ENCODE measurements at regions not wholly inside any gene's neighbourhood (a gene's known extent, or its start where the extent isn't known, plus 50 kb on each side); places are given as distances from the start of the nearest gene placed in this dataset.

- no peak overlapping the region for H3K9ac ChIP-seq (ENCODE audit: low read length)
- H3K9me3 ChIP-seq (ENCODE audit: low read length) = no peaks in the 10 kb centered on the region
- H3K4me1 ChIP-seq (ENCODE audit: insufficient read depth, low read length) = no peaks in the 10 kb centered on the region
- no peaks in the 10 kb centered on the region for H3K36me3 ChIP-seq (ENCODE audit: insufficient read depth, low read length)
- no peaks in the 10 kb centered on the region for H3K27me3 ChIP-seq (ENCODE audit: control insufficient read depth in 1 of 2, insufficient read depth in 2 of 2, low read length in 2 of 2)
- H3K4me3 ChIP-seq (ENCODE audit: low read depth in 1 of 2, low read length in 2 of 2) = no peak overlapping the region
- H3K27ac ChIP-seq (ENCODE audit: low read depth, low read length) = no peak overlapping the region
Observed at GRCh38 chr2:151177756-151178155, 83.9 kb downstream of the RBM43 start.

DNA sequence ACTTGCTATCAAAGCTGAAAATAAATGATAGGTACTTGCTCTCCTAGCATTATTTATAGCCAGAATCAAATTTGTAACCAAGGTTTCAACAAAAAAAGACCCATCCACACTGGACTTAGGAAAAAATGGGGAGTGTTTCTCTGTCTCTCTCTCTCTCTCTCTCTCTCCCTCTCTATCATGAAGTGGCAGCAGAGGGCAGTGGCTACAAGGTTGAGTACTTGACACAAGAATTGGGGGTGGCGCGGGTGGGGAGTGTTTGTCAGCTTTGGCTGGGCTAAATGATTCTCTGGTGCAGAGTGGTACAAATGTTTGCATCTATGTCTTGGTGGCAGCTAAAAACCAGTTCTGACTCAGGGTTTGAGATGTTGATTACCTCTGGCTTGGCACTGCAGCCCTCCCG, 85.0 kb downstream of the RBM43 start:
- Histone ChIP-seq H3K4me1 (ENCODE audit: insufficient read depth, low read length) (no peaks in the 10 kb centered on the region), H3K4me3 (ENCODE audit: low read depth in 1 of 2, low read length in 2 of 2) (no peak overlapping the region), H3K27ac (ENCODE audit: low read depth, low read length) (no peak overlapping the region), H3K9me3 (ENCODE audit: low read length) (no peaks in the 10 kb centered on the region), H3K36me3 (ENCODE audit: insufficient read depth, low read length) (no peaks in the 10 kb centered on the region), H3K9ac (ENCODE audit: low read length) (no peak overlapping the region), H3K27me3 (ENCODE audit: control insufficient read depth in 1 of 2, insufficient read depth in 2 of 2, low read length in 2 of 2) (no peaks in the 10 kb centered on the region)

GRCh38 chr2:151175864-151176263, 85.8 kb downstream of the RBM43 start:
- Histone ChIP-seq H3K27ac (ENCODE audit: low read depth, low read length) (no peak overlapping the region), H3K9ac (ENCODE audit: low read length) (no peak overlapping the region), H3K4me1 (ENCODE audit: insufficient read depth, low read length) (no peaks in the 10 kb centered on the region), H3K9me3 (ENCODE audit: low read length) (no peaks in the 10 kb centered on the region), H3K4me3 (ENCODE audit: low read depth in 1 of 2, low read length in 2 of 2) (no peak overlapping the region), H3K36me3 (ENCODE audit: insufficient read depth, low read length) (no peaks in the 10 kb centered on the region), H3K27me3 (ENCODE audit: control insufficient read depth in 1 of 2, insufficient read depth in 2 of 2, low read length in 2 of 2) (no peaks in the 10 kb centered on the region)

DNA sequence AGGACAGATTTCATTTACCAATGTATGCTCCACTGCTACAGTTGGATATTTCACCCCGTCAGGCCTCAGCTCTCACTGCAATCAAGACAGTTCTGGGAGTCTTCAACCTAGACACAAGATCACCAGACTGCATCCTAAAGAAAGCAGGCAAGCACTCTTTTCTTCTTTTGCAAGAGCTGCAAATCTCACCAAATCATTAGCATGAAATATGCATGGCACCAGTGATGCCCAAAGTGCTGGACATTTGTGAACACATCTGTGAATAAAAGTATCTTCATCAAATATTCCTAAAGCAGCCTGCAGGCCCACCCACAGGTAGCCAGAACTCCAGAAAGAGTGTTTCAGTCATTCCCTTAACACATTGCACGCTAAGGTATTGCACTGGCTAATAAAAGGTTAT, 87.5 kb downstream of the RBM43 start:
- H3K27ac ChIP-seq (ENCODE audit: low read depth, low read length) = no peak overlapping the region
- no peak overlapping the region for H3K4me3 ChIP-seq (ENCODE audit: low read depth in 1 of 2, low read length in 2 of 2)
- no peak overlapping the region for H3K9ac ChIP-seq (ENCODE audit: low read length)
- H3K9me3 ChIP-seq (ENCODE audit: low read length) = no peaks in the 10 kb centered on the region
- no peaks in the 10 kb centered on the region for H3K27me3 ChIP-seq (ENCODE audit: control insufficient read depth in 1 of 2, insufficient read depth in 2 of 2, low read length in 2 of 2)
- H3K4me1 ChIP-seq (ENCODE audit: insufficient read depth, low read length) = no peaks in the 10 kb centered on the region
- no peaks in the 10 kb centered on the region for H3K36me3 ChIP-seq (ENCODE audit: insufficient read depth, low read length)

GRCh38 chr2:151171186-151171585, 90.5 kb downstream of the RBM43 start:
- no peak overlapping the region for H3K4me3 ChIP-seq (ENCODE audit: low read depth in 1 of 2, low read length in 2 of 2)
- H3K27me3 ChIP-seq (ENCODE audit: control insufficient read depth in 1 of 2, insufficient read depth in 2 of 2, low read length in 2 of 2) = no peaks in the 10 kb centered on the region
- no peaks in the 10 kb centered on the region for H3K4me1 ChIP-seq (ENCODE audit: insufficient read depth, low read length)
- no peak overlapping the region for H3K9ac ChIP-seq (ENCODE audit: low read length)
- H3K9me3 ChIP-seq (ENCODE audit: low read length) = no peaks in the 10 kb centered on the region
- H3K27ac ChIP-seq (ENCODE audit: low read depth, low read length) = no peak overlapping the region
- no peaks in the 10 kb centered on the region for H3K36me3 ChIP-seq (ENCODE audit: insufficient read depth, low read length)

- Histone ChIP-seq H3K9ac (ENCODE audit: low read length) (no peak overlapping the region), H3K36me3 (ENCODE audit: insufficient read depth, low read length) (no peaks in the 10 kb centered on the region), H3K27ac (ENCODE audit: low read depth, low read length) (no peak overlapping the region), H3K4me1 (ENCODE audit: insufficient read depth, low read length) (no peaks in the 10 kb centered on the region), H3K27me3 (ENCODE audit: control insufficient read depth in 1 of 2, insufficient read depth in 2 of 2, low read length in 2 of 2) (no peaks in the 10 kb centered on the region), H3K9me3 (ENCODE audit: low read length) (no peaks in the 10 kb centered on the region), H3K4me3 (ENCODE audit: low read depth in 1 of 2, low read length in 2 of 2) (no peak overlapping the region)
Observed at GRCh38 chr2:151166410-151166809, 95.3 kb downstream of the RBM43 start.

- Histone ChIP-seq H3K36me3 (ENCODE audit: insufficient read depth, low read length) (no peaks in the 10 kb centered on the region), H3K27ac (ENCODE audit: low read depth, low read length) (no peak overlapping the region), H3K9ac (ENCODE audit: low read length) (no peak overlapping the region), H3K4me1 (ENCODE audit: insufficient read depth, low read length) (no peaks in the 10 kb centered on the region), H3K27me3 (ENCODE audit: control insufficient read depth in 1 of 2, insufficient read depth in 2 of 2, low read length in 2 of 2) (no peaks in the 10 kb centered on the region), H3K4me3 (ENCODE audit: low read depth in 1 of 2, low read length in 2 of 2) (no peak overlapping the region), H3K9me3 (ENCODE audit: low read length) (no peaks in the 10 kb centered on the region)
Observed at GRCh38 chr2:151165105-151165684, 96.5 kb downstream of the RBM43 start.

DNA sequence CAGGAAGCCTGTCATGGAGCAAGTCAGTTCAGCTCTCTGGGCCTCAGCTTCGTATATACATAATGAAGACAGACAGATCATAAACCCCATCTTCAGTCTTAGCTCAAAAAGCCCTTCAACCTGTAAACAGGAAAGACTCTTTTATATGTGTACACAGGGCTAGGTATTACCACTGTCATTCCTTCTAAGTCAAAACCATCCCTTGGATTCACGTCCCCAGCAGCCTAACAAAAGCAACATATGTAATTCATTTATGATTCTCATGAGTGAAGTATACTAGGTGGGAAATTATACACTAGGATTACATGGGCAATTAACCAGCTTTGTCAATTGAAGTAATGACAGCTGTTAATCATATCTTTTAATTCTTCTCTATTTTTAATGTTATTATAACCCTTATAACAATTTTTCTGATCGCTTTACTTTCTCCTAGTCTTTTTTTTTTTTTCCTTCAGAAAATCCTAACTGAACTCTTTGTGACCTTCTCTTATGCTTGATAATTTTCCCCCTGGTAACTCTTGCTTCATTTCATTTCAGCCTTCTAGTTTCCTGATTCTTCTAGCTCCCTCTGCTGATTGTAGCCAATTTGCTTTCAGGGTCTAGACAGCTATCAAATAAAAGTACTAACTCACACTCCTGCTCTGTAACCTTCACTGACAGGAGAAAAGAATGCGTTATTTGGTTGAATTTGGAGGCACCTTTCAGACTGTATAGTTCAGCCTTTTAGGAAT, 99.7 kb downstream of the RBM43 start:
- Histone ChIP-seq H3K36me3 (ENCODE audit: insufficient read depth, low read length) (no peaks in the 10 kb centered on the region), H3K4me1 (ENCODE audit: insufficient read depth, low read length) (no peaks in the 10 kb centered on the region), H3K4me3 (ENCODE audit: low read depth in 1 of 2, low read length in 2 of 2) (no peak overlapping the region), H3K9me3 (ENCODE audit: low read length) (no peaks in the 10 kb centered on the region), H3K27ac (ENCODE audit: low read depth, low read length) (no peak overlapping the region), H3K27me3 (ENCODE audit: control insufficient read depth in 1 of 2, insufficient read depth in 2 of 2, low read length in 2 of 2) (no peaks in the 10 kb centered on the region), H3K9ac (ENCODE audit: low read length) (no peak overlapping the region)

DNA sequence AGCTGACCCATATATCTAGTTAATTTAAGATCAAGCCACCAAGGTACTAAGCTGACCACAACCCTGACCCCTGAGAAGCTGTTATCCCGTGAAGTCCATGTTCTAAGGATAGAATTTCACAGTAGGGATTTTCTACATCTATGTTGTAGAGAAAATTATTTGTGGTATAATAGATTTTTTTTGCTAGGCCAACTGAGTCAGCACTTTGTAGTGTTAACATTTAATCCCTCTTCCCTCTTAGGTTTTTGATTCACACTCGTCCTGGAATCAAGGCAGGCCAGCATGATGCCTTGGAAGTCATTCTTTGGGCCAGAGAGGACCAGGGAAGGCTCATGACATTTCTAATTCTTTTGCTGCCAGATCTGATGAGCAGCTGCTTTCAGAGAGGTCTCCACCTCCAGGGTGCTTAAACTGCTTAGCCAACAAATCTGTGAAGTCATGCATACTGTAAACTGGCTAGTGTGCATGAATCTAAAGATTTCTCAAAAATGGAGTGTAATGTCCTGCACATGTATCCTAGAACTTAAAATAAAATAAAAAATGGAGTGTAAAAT, 102.5 kb downstream of the RBM43 start:
- Histone ChIP-seq H3K9me3 (ENCODE audit: low read length) (no peaks in the 10 kb centered on the region), H3K27me3 (ENCODE audit: control insufficient read depth in 1 of 2, insufficient read depth in 2 of 2, low read length in 2 of 2) (no peaks in the 10 kb centered on the region), H3K4me3 (ENCODE audit: low read depth in 1 of 2, low read length in 2 of 2) (no peak overlapping the region), H3K36me3 (ENCODE audit: insufficient read depth, low read length) (no peaks in the 10 kb centered on the region), H3K9ac (ENCODE audit: low read length) (no peak overlapping the region), H3K27ac (ENCODE audit: low read depth, low read length) (no peak overlapping the region), H3K4me1 (ENCODE audit: insufficient read depth, low read length) (no peaks in the 10 kb centered on the region)

DNA sequence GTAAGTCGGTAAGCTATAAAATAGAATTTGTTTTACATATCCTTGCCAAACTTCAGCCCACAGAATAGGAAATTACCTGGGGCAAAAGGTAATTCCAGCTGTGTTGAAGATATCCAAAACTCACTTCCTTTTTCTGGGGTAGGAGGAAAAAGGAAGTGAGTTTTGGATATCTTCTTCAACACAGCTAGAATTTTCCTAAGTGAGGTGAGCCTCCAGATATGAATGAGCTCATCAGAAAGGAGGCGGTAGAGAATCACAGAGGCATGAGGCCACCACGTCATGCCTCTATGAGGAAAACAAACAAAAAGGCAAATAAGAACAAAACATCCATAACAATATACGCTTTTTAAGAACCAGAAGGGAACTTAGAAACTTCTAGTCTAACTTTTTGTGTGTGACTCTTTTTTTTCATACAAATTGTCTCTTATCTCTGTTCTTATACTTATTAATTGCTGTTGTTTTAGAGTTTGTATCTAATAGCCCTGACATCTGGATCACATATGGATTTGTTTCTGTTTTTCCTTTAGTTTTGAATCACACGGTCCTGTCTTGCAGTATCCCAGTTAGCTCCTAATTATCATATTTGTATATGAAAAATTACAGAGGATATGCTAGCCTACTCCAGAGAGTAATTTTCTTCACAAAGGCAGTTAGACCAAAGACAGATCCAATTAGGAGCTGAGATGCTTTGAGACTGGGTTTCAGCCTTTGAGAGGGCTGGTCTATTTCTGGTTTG, 104.5 kb downstream of the RBM43 start:
- H3K36me3 ChIP-seq (ENCODE audit: insufficient read depth, low read length) = no peaks in the 10 kb centered on the region
- H3K9ac ChIP-seq (ENCODE audit: low read length) = no peak overlapping the region
- H3K27me3 ChIP-seq (ENCODE audit: control insufficient read depth in 1 of 2, insufficient read depth in 2 of 2, low read length in 2 of 2) = no peaks in the 10 kb centered on the region
- no peak overlapping the region for H3K4me3 ChIP-seq (ENCODE audit: low read depth in 1 of 2, low read length in 2 of 2)
- no peaks in the 10 kb centered on the region for H3K4me1 ChIP-seq (ENCODE audit: insufficient read depth, low read length)
- H3K27ac ChIP-seq (ENCODE audit: low read depth, low read length) = no peak overlapping the region
- no peaks in the 10 kb centered on the region for H3K9me3 ChIP-seq (ENCODE audit: low read length)

- no peaks in the 10 kb centered on the region for H3K9me3 ChIP-seq (ENCODE audit: low read length)
- H3K36me3 ChIP-seq (ENCODE audit: insufficient read depth, low read length) = no peaks in the 10 kb centered on the region
- H3K9ac ChIP-seq (ENCODE audit: low read length) = no peak overlapping the region
- H3K27ac ChIP-seq (ENCODE audit: low read depth, low read length) = no peak overlapping the region
- no peaks in the 10 kb centered on the region for H3K27me3 ChIP-seq (ENCODE audit: control insufficient read depth in 1 of 2, insufficient read depth in 2 of 2, low read length in 2 of 2)
- H3K4me1 ChIP-seq (ENCODE audit: insufficient read depth, low read length) = no peaks in the 10 kb centered on the region
- no peak overlapping the region for H3K4me3 ChIP-seq (ENCODE audit: low read depth in 1 of 2, low read length in 2 of 2)
Observed at GRCh38 chr2:151156431-151156830, 105.2 kb downstream of the RBM43 start.
